HCT116 (cell line): ENCODE measurements at regions not wholly inside any gene's neighbourhood (a gene's known extent, or its start where the extent isn't known, plus 50 kb on each side); places are given as distances from the start of the nearest gene placed in this dataset.

Experiments used
- ATAC-seq: fragments of 200-7000 bp; cut with Tn5 transposase; 2 replicates; pipeline ENCODE4 v1.9.1; 2020; ENCODE audit warnings: mild to moderate bottlenecking, moderate library complexity
- BruUV-seq: library from RNA; stranded (reverse); fragments of 400-500 nt; replicated peaks from 2 replicates; lab custom pipeline; 2021; lab: Mats Ljungman, UMichigan
- CTCF ChIA-PET: fragments of 300-600 bp; sonication (Branson Sonifier 250); formaldehyde crosslinking; loops from one replicate; lab custom pipeline; 2021; ENCODE audit warnings: antibody characterized with exemption; lab: Charles Lee
- POLR2A ChIA-PET: fragments of 300-600, 350-600 bp; sonication (Branson Sonifier 250); formaldehyde crosslinking; loops from one replicate; lab custom pipeline; 2021; ENCODE audit warnings: antibody characterized with exemption; lab: Charles Lee
- RAD21 ChIA-PET, 2 experiments: fragments of 300-600 bp; sonication (Branson Sonifier 250); formaldehyde crosslinking; loops; one replicate each; lab custom pipeline; 2023; ENCODE audit warnings: low total read pairs in 2 of 2; ENCODE audit not compliant: uncharacterized antibody in 2 of 2, unreplicated experiment in 2 of 2, low non-redundant PET in 1 of 2; lab: Charles Lee
- DNase-seq: peaks from one replicate; pipeline ENCODE4 v3.0.0-alpha.2; 2010; ENCODE audit warnings: low read depth, low spot score
- H2AFZ ChIP-seq: fragments of 200-600 bp; shearing (Covaris generic), sonication (generic); 2 replicates; pipeline ENCODE4 v1.6.1; 2017; ENCODE audit warnings: low read depth, mixed run types, mixed read lengths, antibody characterized with exemption, low read length; ENCODE audit not compliant: poor library complexity, severe bottlenecking
- H3K27ac ChIP-seq: 2 replicates; pipeline ENCODE4 v1.5.1; 2012; ENCODE audit warnings: low read depth, low read length
- H3K27me3 ChIP-seq: fragments of 200-600 bp; sonication (generic); 2 replicates; pipeline ENCODE4 v1.6.1; 2016; ENCODE audit warnings: mixed run types, low read length, mixed read lengths; ENCODE audit not compliant: insufficient read depth
- H3K36me3 ChIP-seq, 2 experiments: fragments of 200-500 bp in 1 of 2; fragments of 200-600 bp in 1 of 2; sonication (Bioruptor generic) in 1 of 2; sonication (generic) in 1 of 2; 2 replicates each; pipeline versions ENCODE4 v1.5.1 to v1.6.1; 2014 to 2016; ENCODE audit warnings: low read length in 2 of 2, inconsistent platforms in 1 of 2, mixed read lengths in 1 of 2, mixed run types in 1 of 2; ENCODE audit not compliant: insufficient read depth in 2 of 2, control insufficient read depth in 1 of 2
- H3K4me1 ChIP-seq, 2 experiments: fragments of 200-600 bp in 1 of 2; sonication (generic) in 1 of 2; 2 replicates each; pipeline versions ENCODE4 v1.5.1 to v1.6.1; 2012 to 2017; ENCODE audit warnings: low read length in 2 of 2, inconsistent platforms in 1 of 2, mild to moderate bottlenecking in 1 of 2, mixed read lengths in 1 of 2, mixed run types in 1 of 2, moderate library complexity in 1 of 2; ENCODE audit not compliant: insufficient read depth in 2 of 2, control insufficient read depth in 1 of 2
- H3K4me2 ChIP-seq: fragments of 200-600 bp; sonication (generic); 2 replicates; pipeline ENCODE4 v1.6.1; 2017; ENCODE audit warnings: mixed run types, low read length, mixed read lengths
- H3K4me3 ChIP-seq, 2 experiments: fragments of 200-600 bp in 1 of 2; sonication (generic) in 1 of 2; replicated peaks in 1 of 2; 2 replicates each; pipeline ENCODE4 v1.5.1; 2011 to 2016; ENCODE audit warnings: low read length in 2 of 2, control low read depth in 1 of 2, low read depth in 1 of 2, mild to moderate bottlenecking in 1 of 2, mixed read lengths in 1 of 2, mixed run types in 1 of 2
- H3K79me2 ChIP-seq: fragments of 200-600 bp; sonication (generic); 2 replicates; pipeline ENCODE4 v1.6.1; 2017; ENCODE audit warnings: mild to moderate bottlenecking, mixed run types, low read length, moderate library complexity, mixed read lengths; ENCODE audit not compliant: insufficient read depth
- H3K9ac ChIP-seq: fragments of 200-600 bp; sonication (generic); 2 replicates; pipeline ENCODE4 v1.6.1; 2016; ENCODE audit warnings: low read length, mixed read lengths
- H3K9me2 ChIP-seq: fragments of 200-600 bp; sonication (generic), shearing (Covaris generic); 2 replicates; pipeline ENCODE4 v1.6.1; 2017; ENCODE audit warnings: mixed run types, mild to moderate bottlenecking, moderate library complexity; ENCODE audit not compliant: insufficient read depth
- H3K9me3 ChIP-seq, 2 experiments: fragments of 200-500 bp in 1 of 2; fragments of 200-600 bp in 1 of 2; sonication (Bioruptor generic) in 1 of 2; sonication (generic) in 1 of 2; 2 replicates each; pipeline ENCODE4 v1.6.1; 2014 to 2017; ENCODE audit warnings: low read length in 2 of 2, mixed read lengths in 2 of 2, inconsistent platforms in 1 of 2, low read depth in 1 of 2, mild to moderate bottlenecking in 1 of 2, mixed run types in 1 of 2, moderate library complexity in 1 of 2; ENCODE audit not compliant: control insufficient read depth in 1 of 2, insufficient read depth in 1 of 2
- H4K20me1 ChIP-seq: fragments of 200-600 bp; sonication (generic), shearing (Covaris generic); 2 replicates; pipeline ENCODE4 v1.6.1; 2017; ENCODE audit warnings: mixed run types, mild to moderate bottlenecking, moderate library complexity; ENCODE audit not compliant: insufficient read depth
- ATF3 ChIP-seq: IDR thresholded peaks from 2 replicates; pipeline ENCODE4 v1.6.1; 2012
- CBX3 ChIP-seq: IDR thresholded peaks from 2 replicates; pipeline ENCODE4 v1.6.1; 2012; ENCODE audit warnings: low read depth
- EGR1 ChIP-seq: IDR thresholded peaks from 2 replicates; pipeline ENCODE4 v1.6.1; 2012; ENCODE audit warnings: low read depth
- ELF1 ChIP-seq: IDR thresholded peaks from 2 replicates; pipeline ENCODE4 v1.6.1; 2012; ENCODE audit warnings: low read depth, borderline replicate concordance
- EZH2 ChIP-seq: fragments of 200-600 bp; sonication (generic); IDR thresholded peaks from 2 replicates; pipeline ENCODE4 v1.6.1; 2017; ENCODE audit warnings: antibody characterized with exemption, mixed run types
- EZH2phosphoT487 ChIP-seq: fragments of 200-600 bp; IDR thresholded peaks from 2 replicates; pipeline ENCODE4 v1.6.1; 2018; ENCODE audit warnings: antibody characterized with exemption, borderline replicate concordance
- FOSL1 ChIP-seq: IDR thresholded peaks from 2 replicates; pipeline ENCODE4 v1.6.1; 2012; ENCODE audit warnings: low read depth
- JUND ChIP-seq: IDR thresholded peaks from 2 replicates; pipeline ENCODE4 v1.6.1; 2012
- POLR2A ChIP-seq: IDR thresholded peaks from 2 replicates; pipeline ENCODE4 v1.7.0; 2011; ENCODE audit warnings: borderline replicate concordance; ENCODE audit not compliant: insufficient read depth, insufficient read length; ENCODE audit errors: extremely low read depth
- POLR2AphosphoS5 ChIP-seq: IDR thresholded peaks from 2 replicates; pipeline ENCODE4 v1.6.1; 2011; ENCODE audit warnings: mild to moderate bottlenecking, low read depth, low read length, moderate library complexity
- REST ChIP-seq: IDR thresholded peaks from 2 replicates; pipeline ENCODE4 v1.6.1; 2012; ENCODE audit warnings: low read depth
- SIN3A ChIP-seq: IDR thresholded peaks from 2 replicates; pipeline ENCODE4 v1.6.1; 2012; ENCODE audit warnings: low read depth
- SP1 ChIP-seq: IDR thresholded peaks from 2 replicates; pipeline ENCODE4 v1.6.1; 2012; ENCODE audit warnings: low read depth
- SRF ChIP-seq: IDR thresholded peaks from 2 replicates; pipeline ENCODE4 v1.6.1; 2012; ENCODE audit warnings: low read depth
- TCF7L2 ChIP-seq: IDR thresholded peaks from 2 replicates; pipeline ENCODE4 v1.7.0; 2011; ENCODE audit warnings: borderline replicate concordance, inconsistent platforms; ENCODE audit not compliant: insufficient read depth, insufficient read length; ENCODE audit errors: extremely low read depth
- ZBTB33 ChIP-seq: IDR thresholded peaks from 2 replicates; pipeline ENCODE4 v1.6.1; 2011; ENCODE audit warnings: mild to moderate bottlenecking, low read length, moderate library complexity; ENCODE audit not compliant: insufficient replicate concordance; ENCODE audit errors: extremely low read depth
- ZFX ChIP-seq: fragments of 450-650 bp; IDR thresholded peaks from 2 replicates; pipeline ENCODE4 v1.6.1; 2017
- intact Hi-C: fragments of 100-400 bp; cut with micrococcal nuclease; formaldehyde crosslinking; loops from 2 replicates; pipeline ENCODE4 v1.10.0; 2022
- TF ChIP-seq, protein P1 (sequence below): IDR thresholded peaks from 2 replicates; pipeline ENCODE4 v1.6.1; 2012
- TF ChIP-seq, protein P2 (sequence below), 3 experiments: fragments of 200-600 bp in 1 of 3; sonication (generic) in 1 of 3; IDR thresholded peaks in 2 of 3; conservative IDR thresholded peaks in 1 of 3; 2 replicates each; pipeline ENCODE4 v1.5.1; 2012 to 2017; ENCODE audit warnings: low read depth in 2 of 3, low read length in 2 of 3, antibody characterized with exemption in 1 of 3, borderline replicate concordance in 1 of 3, control low read depth in 1 of 3, mild to moderate bottlenecking in 1 of 3, mixed read lengths in 1 of 3, mixed run types in 1 of 3, moderate library complexity in 1 of 3; ENCODE audit not compliant: insufficient read depth in 1 of 3

- TF ChIP-seq POLR2AphosphoS5 = no peak
- no peak for TF ChIP-seq ELF1
- TF ChIP-seq, protein P1, sequence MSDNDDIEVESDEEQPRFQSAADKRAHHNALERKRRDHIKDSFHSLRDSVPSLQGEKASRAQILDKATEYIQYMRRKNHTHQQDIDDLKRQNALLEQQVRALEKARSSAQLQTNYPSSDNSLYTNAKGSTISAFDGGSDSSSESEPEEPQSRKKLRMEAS = no peak
- TF ChIP-seq SP1 = no peak
- TF ChIP-seq ZFX = no peak
- TF ChIP-seq CBX3 = no peak
Measured at GRCh38 chr21:35819134-35819533, 241.2 kb downstream of the SETD4 start (continued).

DNA sequence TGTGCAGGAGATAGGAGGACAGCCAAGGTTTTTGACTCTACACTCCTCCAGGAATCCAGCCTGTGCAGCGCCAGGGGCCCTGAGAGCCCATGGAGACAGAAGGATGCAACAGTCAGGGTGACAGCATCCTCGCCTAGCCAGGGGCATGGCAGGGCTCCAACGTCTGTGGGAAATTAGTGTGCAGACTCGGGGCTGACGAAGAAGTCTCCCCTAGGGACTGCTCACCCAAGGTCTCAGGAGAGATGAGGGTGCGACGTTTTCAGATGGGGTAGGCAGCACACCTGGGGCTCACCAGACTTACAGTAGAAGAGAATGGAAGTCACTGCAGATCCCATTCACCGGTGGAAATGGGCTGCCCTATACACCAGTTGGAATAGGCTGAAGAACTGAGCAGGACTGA lies 241.7 kb downstream of the SETD4 start:
- TF ChIP-seq SRF (no peak), ZBTB33 (no peak), TCF7L2 (no peak), FOSL1 (no peak), EZH2phosphoT487 (no peak), SIN3A (no peak), EZH2 (no peak), REST (no peak), ATF3 (no peak), EGR1 (no peak), JUND (no peak), POLR2A (no peak), ZFX (no peak)
- TF ChIP-seq, protein P2, sequence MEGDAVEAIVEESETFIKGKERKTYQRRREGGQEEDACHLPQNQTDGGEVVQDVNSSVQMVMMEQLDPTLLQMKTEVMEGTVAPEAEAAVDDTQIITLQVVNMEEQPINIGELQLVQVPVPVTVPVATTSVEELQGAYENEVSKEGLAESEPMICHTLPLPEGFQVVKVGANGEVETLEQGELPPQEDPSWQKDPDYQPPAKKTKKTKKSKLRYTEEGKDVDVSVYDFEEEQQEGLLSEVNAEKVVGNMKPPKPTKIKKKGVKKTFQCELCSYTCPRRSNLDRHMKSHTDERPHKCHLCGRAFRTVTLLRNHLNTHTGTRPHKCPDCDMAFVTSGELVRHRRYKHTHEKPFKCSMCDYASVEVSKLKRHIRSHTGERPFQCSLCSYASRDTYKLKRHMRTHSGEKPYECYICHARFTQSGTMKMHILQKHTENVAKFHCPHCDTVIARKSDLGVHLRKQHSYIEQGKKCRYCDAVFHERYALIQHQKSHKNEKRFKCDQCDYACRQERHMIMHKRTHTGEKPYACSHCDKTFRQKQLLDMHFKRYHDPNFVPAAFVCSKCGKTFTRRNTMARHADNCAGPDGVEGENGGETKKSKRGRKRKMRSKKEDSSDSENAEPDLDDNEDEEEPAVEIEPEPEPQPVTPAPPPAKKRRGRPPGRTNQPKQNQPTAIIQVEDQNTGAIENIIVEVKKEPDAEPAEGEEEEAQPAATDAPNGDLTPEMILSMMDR (IDR thresholded peaks at IDR 0.05 in 2 of 3, conservative IDR thresholded peaks at IDR 0.05 in 1 of 3; ENCODE audit: borderline replicate concordance in 1 of 3, insufficient read depth in 1 of 3, low read depth in 2 of 3, low read length in 2 of 3) = no peak
- no peak for ATAC-seq
- Histone ChIP-seq H3K4me3 (no peak overlapping the region), H3K27me3 (no peaks in the 10 kb centered on the region), H3K4me1 (no peaks in the 10 kb centered on the region), H3K79me2 (no peaks in the 10 kb centered on the region), H3K36me3 (no peaks in the 10 kb centered on the region), H4K20me1 (no peaks in the 10 kb centered on the region), H2AFZ (no peak overlapping the region), H3K4me2 (no peak overlapping the region), H3K9ac (no peak overlapping the region), H3K27ac (no peak overlapping the region), H3K9me2 (no peaks in the 10 kb centered on the region), H3K9me3 (no peaks in the 10 kb centered on the region)
- intact Hi-C loops = no loop called here
- no TSS peak for BruUV-seq
- ChIA-PET CTCF (no interaction called here), RAD21 (no interaction called here), POLR2A (no interaction called here)
- DNase-seq = no peak
